ENCODE measurements at regions not wholly inside any gene's neighbourhood (a gene's known extent, or its start where the extent isn't known, plus 50 kb on each side); places are given as distances from the start of the nearest gene placed in this dataset.

- Mint-ChIP-seq H3K36me3 (ENCODE audit: low read depth, unreplicated experiment) (no peaks in the 10 kb centered on the region), H3K27me3 (ENCODE audit: unreplicated experiment) (peaks cover 3% of the 10 kb centered on the region), H3K4me3 (ENCODE audit: unreplicated experiment) (no peak overlapping the region), H3K4me1 (ENCODE audit: unreplicated experiment) (no peaks in the 10 kb centered on the region), H3K27ac (ENCODE audit: unreplicated experiment) (no peak overlapping the region), H3K9me3 (ENCODE audit: unreplicated experiment) (peaks cover 14% of the 10 kb centered on the region)
- TF ChIP-seq CTCF (IDR thresholded peaks at IDR 0.05; ENCODE audit: unreplicated experiment): no peak
- no peak for DNase-seq (ENCODE audit: low spot score)
These were observed 598.4 kb downstream of the CBLN4 start for GRCh38 chr20:55406891-55407290.

- no peak for TF ChIP-seq CTCF (IDR thresholded peaks at IDR 0.05; ENCODE audit: unreplicated experiment)
- H3K36me3 Mint-ChIP-seq (ENCODE audit: low read depth, unreplicated experiment): no peaks in the 10 kb centered on the region
- peaks cover 39% of the 10 kb centered on the region for H3K9me3 Mint-ChIP-seq (ENCODE audit: unreplicated experiment)
- no peak overlapping the region for H3K4me3 Mint-ChIP-seq (ENCODE audit: unreplicated experiment)
- peaks cover 3% of the 10 kb centered on the region for H3K27me3 Mint-ChIP-seq (ENCODE audit: unreplicated experiment)
- H3K27ac Mint-ChIP-seq (ENCODE audit: unreplicated experiment): no peak overlapping the region
- DNase-seq (ENCODE audit: low spot score): no peak
- H3K4me1 Mint-ChIP-seq (ENCODE audit: unreplicated experiment): no peaks in the 10 kb centered on the region
These were observed 610.7 kb downstream of the CBLN4 start for GRCh38 chr20:55394592-55394991.

- no peak for DNase-seq (ENCODE audit: low spot score)
- no peak overlapping the region for H3K4me3 Mint-ChIP-seq (ENCODE audit: unreplicated experiment)
- no peak for TF ChIP-seq CTCF (IDR thresholded peaks at IDR 0.05; ENCODE audit: unreplicated experiment)
- no peaks in the 10 kb centered on the region for H3K4me1 Mint-ChIP-seq (ENCODE audit: unreplicated experiment)
- H3K9me3 Mint-ChIP-seq (ENCODE audit: unreplicated experiment): peaks cover 27% of the 10 kb centered on the region
- no peak overlapping the region for H3K27ac Mint-ChIP-seq (ENCODE audit: unreplicated experiment)
- H3K27me3 Mint-ChIP-seq (ENCODE audit: unreplicated experiment): no peaks in the 10 kb centered on the region
- H3K36me3 Mint-ChIP-seq (ENCODE audit: low read depth, unreplicated experiment): no peaks in the 10 kb centered on the region
These were observed 614.5 kb downstream of the CBLN4 start for GRCh38 chr20:55390791-55391190.

GRCh38 chr20:55386686-55387085, 618.6 kb downstream of the CBLN4 start:
- no peak for DNase-seq (ENCODE audit: low spot score)
- Mint-ChIP-seq H3K27me3 (ENCODE audit: unreplicated experiment) (no peaks in the 10 kb centered on the region), H3K9me3 (ENCODE audit: unreplicated experiment) (peaks cover 15% of the 10 kb centered on the region), H3K4me1 (ENCODE audit: unreplicated experiment) (no peaks in the 10 kb centered on the region), H3K4me3 (ENCODE audit: unreplicated experiment) (no peak overlapping the region), H3K36me3 (ENCODE audit: low read depth, unreplicated experiment) (no peaks in the 10 kb centered on the region), H3K27ac (ENCODE audit: unreplicated experiment) (no peak overlapping the region)
- TF ChIP-seq CTCF (IDR thresholded peaks at IDR 0.05; ENCODE audit: unreplicated experiment): no peak

GRCh38 chr20:55375920-55376319, 629.4 kb downstream of the CBLN4 start:
- peaks cover 17% of the 10 kb centered on the region for H3K9me3 Mint-ChIP-seq (ENCODE audit: unreplicated experiment)
- H3K36me3 Mint-ChIP-seq (ENCODE audit: low read depth, unreplicated experiment): no peaks in the 10 kb centered on the region

More at GRCh38 chr20:55375920-55376319, 629.4 kb downstream of the CBLN4 start:
- Mint-ChIP-seq H3K27ac (ENCODE audit: unreplicated experiment) (no peak overlapping the region), H3K27me3 (ENCODE audit: unreplicated experiment) (no peaks in the 10 kb centered on the region), H3K4me1 (ENCODE audit: unreplicated experiment) (no peaks in the 10 kb centered on the region), H3K4me3 (ENCODE audit: unreplicated experiment) (no peak overlapping the region)
- DNase-seq (ENCODE audit: low spot score): no peak
- no peak for TF ChIP-seq CTCF (IDR thresholded peaks at IDR 0.05; ENCODE audit: unreplicated experiment)

All from endothelial cell (in vitro differentiated cells).